ENCODE measurements at regions not wholly inside any gene's neighbourhood (a gene's known extent, or its start where the extent isn't known, plus 50 kb on each side); places are given as distances from the start of the nearest gene placed in this dataset.

GRCh38 chr2:153138651-153139375, 339.7 kb downstream of the RPRM start:
- Histone ChIP-seq H3K27ac (no peak overlapping the region), H3K4me3 (no peak overlapping the region), H3K27me3 (no peaks in the 10 kb centered on the region), H3K36me3 (no peaks in the 10 kb centered on the region), H3K9me3 (no peaks in the 10 kb centered on the region), H3K4me1 (no peaks in the 10 kb centered on the region)
- TF ChIP-seq, protein P1, sequence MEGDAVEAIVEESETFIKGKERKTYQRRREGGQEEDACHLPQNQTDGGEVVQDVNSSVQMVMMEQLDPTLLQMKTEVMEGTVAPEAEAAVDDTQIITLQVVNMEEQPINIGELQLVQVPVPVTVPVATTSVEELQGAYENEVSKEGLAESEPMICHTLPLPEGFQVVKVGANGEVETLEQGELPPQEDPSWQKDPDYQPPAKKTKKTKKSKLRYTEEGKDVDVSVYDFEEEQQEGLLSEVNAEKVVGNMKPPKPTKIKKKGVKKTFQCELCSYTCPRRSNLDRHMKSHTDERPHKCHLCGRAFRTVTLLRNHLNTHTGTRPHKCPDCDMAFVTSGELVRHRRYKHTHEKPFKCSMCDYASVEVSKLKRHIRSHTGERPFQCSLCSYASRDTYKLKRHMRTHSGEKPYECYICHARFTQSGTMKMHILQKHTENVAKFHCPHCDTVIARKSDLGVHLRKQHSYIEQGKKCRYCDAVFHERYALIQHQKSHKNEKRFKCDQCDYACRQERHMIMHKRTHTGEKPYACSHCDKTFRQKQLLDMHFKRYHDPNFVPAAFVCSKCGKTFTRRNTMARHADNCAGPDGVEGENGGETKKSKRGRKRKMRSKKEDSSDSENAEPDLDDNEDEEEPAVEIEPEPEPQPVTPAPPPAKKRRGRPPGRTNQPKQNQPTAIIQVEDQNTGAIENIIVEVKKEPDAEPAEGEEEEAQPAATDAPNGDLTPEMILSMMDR (IDR thresholded peaks at IDR 0.05), result no peak
- no peak for TF ChIP-seq POLR2AphosphoS5 (IDR thresholded peaks at IDR 0.05)
- TF ChIP-seq POLR2A (IDR thresholded peaks at IDR 0.05), result no peak
- intact Hi-C loops (cut with DNase I; ENCODE audit: low total_unique reads), result no loop called here
- DNase-seq (ENCODE audit: low spot score in 2 of 2), result no peak

- H3K4me3 ChIP-seq, result no peak overlapping the region
- TF ChIP-seq, protein P1 (IDR thresholded peaks at IDR 0.05), result no peak
- TF ChIP-seq POLR2AphosphoS5 (IDR thresholded peaks at IDR 0.05) (no peak), POLR2A (IDR thresholded peaks at IDR 0.05) (no peak)
- H3K27ac ChIP-seq, result no peak overlapping the region
- H3K4me1 ChIP-seq, result no peaks in the 10 kb centered on the region
- no peaks in the 10 kb centered on the region for H3K36me3 ChIP-seq
- no peaks in the 10 kb centered on the region for H3K27me3 ChIP-seq
- no peak for DNase-seq (ENCODE audit: low spot score in 2 of 2)
- H3K9me3 ChIP-seq, result no peaks in the 10 kb centered on the region
- intact Hi-C loops (cut with DNase I; ENCODE audit: low total_unique reads), result no loop called here
These were observed 342.3 kb downstream of the RPRM start for GRCh38 chr2:153136216-153136615.

GRCh38 chr2:153134725-153135124, 343.8 kb downstream of the RPRM start:
- TF ChIP-seq, protein P1 (IDR thresholded peaks at IDR 0.05), result no peak
- no peak for TF ChIP-seq POLR2A (IDR thresholded peaks at IDR 0.05)
- TF ChIP-seq POLR2AphosphoS5 (IDR thresholded peaks at IDR 0.05), result no peak
- Histone ChIP-seq H3K4me1 (no peaks in the 10 kb centered on the region), H3K27me3 (no peaks in the 10 kb centered on the region), H3K4me3 (no peak overlapping the region), H3K27ac (no peak overlapping the region), H3K9me3 (no peaks in the 10 kb centered on the region), H3K36me3 (no peaks in the 10 kb centered on the region)
- intact Hi-C loops (cut with DNase I; ENCODE audit: low total_unique reads), result no loop called here
- DNase-seq (ENCODE audit: low spot score in 2 of 2), result no peak

- DNase-seq (ENCODE audit: low spot score in 2 of 2), result no peak
- no peak overlapping the region for H3K27ac ChIP-seq
- no peaks in the 10 kb centered on the region for H3K27me3 ChIP-seq
- no peaks in the 10 kb centered on the region for H3K36me3 ChIP-seq
- H3K9me3 ChIP-seq, result peaks cover 0 to 4% of the 10 kb centered on the region in 2 donors
- TF ChIP-seq, protein P1 (IDR thresholded peaks at IDR 0.05), result no peak
- TF ChIP-seq POLR2AphosphoS5 (IDR thresholded peaks at IDR 0.05), result no peak
- no peak for TF ChIP-seq POLR2A (IDR thresholded peaks at IDR 0.05)
- H3K4me1 ChIP-seq, result no peaks in the 10 kb centered on the region
- no peak overlapping the region for H3K4me3 ChIP-seq
- intact Hi-C loops (cut with DNase I; ENCODE audit: low total_unique reads), result no loop called here
These were observed 344.8 kb downstream of the RPRM start for GRCh38 chr2:153133716-153134115.

DNA sequence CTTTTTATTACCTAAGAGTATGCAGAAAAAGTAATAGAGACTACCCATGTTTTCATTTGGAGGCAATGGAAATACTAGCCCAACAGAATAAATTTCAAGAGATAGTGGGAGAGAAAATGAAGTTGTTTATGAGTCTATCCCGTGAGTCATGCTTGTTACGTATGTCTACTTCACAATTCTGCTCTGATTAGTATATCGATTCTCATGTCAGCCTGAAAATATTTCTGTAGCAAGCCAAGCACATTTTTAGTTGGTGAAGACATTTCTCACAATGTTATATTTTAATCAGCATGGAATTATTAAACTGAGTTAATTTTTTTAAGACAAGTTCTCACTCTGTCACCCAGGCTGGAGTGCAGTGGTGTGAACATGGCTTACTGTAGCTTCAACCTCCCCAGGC, 346.1 kb downstream of the RPRM start:
- intact Hi-C loops (cut with DNase I; ENCODE audit: low total_unique reads), result no loop called here
- TF ChIP-seq POLR2A (IDR thresholded peaks at IDR 0.05) (no peak), POLR2AphosphoS5 (IDR thresholded peaks at IDR 0.05) (no peak)
- TF ChIP-seq, protein P1 (IDR thresholded peaks at IDR 0.05), result no peak

More for the DNA sequence above, 346.1 kb downstream of the RPRM start:
- no peaks in the 10 kb centered on the region for H3K27me3 ChIP-seq
- no peak for DNase-seq (ENCODE audit: low spot score in 2 of 2)
- no peaks in the 10 kb centered on the region for H3K36me3 ChIP-seq
- H3K27ac ChIP-seq, result no peak overlapping the region
- H3K4me3 ChIP-seq, result no peak overlapping the region
- H3K4me1 ChIP-seq, result no peaks in the 10 kb centered on the region
- peaks cover 0 to 16% of the 10 kb centered on the region in 2 donors for H3K9me3 ChIP-seq
